Transverse colon (tissue), 4 donors: ENCODE measurements at regions not wholly inside any gene's neighbourhood (a gene's known extent, or its start where the extent isn't known, plus 50 kb on each side); places are given as distances from the start of the nearest gene placed in this dataset.
"Not testable (repeated sequence)": the region's sequence is repeated elsewhere in the genome, so short reads cannot be mapped to it uniquely, and the experiment has no call there.

ENCODE experiments used
- CTCF ChIP-seq, 5 experiments: fragments of 200-600 bp in 3 of 5; fragments of 450-650 bp in 2 of 5; sonication (generic) in 3 of 5; IDR thresholded peaks; 1 replicate in 2 of 5; 2 replicates in 3 of 5; pipeline ENCODE4 v1.5.1; 2016 to 2017; ENCODE audit warnings: antibody characterized with exemption in 5 of 5, inconsistent platforms in 3 of 5, mild to moderate bottlenecking in 2 of 5, moderate library complexity in 1 of 5
- POLR2A ChIP-seq: fragments of 450-650 bp; IDR thresholded peaks from one replicate; pipeline ENCODE4 v1.6.1; 2016; ENCODE audit warnings: antibody characterized with exemption, mild to moderate bottlenecking, moderate library complexity
- POLR2AphosphoS5 ChIP-seq, 3 donors: sonication (generic); formaldehyde crosslinking; IDR thresholded peaks; one replicate each; pipeline ENCODE4 v1.6.1; 2016; ENCODE audit warnings: antibody characterized with exemption in 3 of 3

GRCh38 chr5:103858367-103858766, 295.8 kb upstream of the NUDT12 start:
- TF ChIP-seq POLR2AphosphoS5 (IDR thresholded peaks at IDR 0.05); POLR2A; CTCF (IDR thresholded peaks at IDR 0.05): not testable (repeated sequence)
